Type B pancreatic cell (in vitro differentiated cells): ENCODE measurements at regions not wholly inside any gene's neighbourhood (a gene's known extent, or its start where the extent isn't known, plus 50 kb on each side); places are given as distances from the start of the nearest gene placed in this dataset.

ENCODE experiments used
- DNase-seq: peaks from one replicate; pipeline ENCODE4 v3.0.0; 2021; ENCODE audit warnings: mixed read lengths; ENCODE audit not compliant: unreplicated experiment; ENCODE audit errors: extremely low spot score
- H3K27ac Mint-ChIP-seq: 2 replicates; pipeline ENCODE4 v1.8.0; 2021; ENCODE audit warnings: mild to moderate bottlenecking, mixed read lengths
- H3K27me3 Mint-ChIP-seq: 2 replicates; pipeline ENCODE4 v1.8.0; 2021; ENCODE audit warnings: mixed read lengths
- H3K36me3 Mint-ChIP-seq: 2 replicates; pipeline ENCODE4 v1.8.0; 2021; ENCODE audit warnings: mixed read lengths
- H3K4me1 Mint-ChIP-seq: one replicate; pipeline ENCODE4 v1.8.0; 2021; ENCODE audit warnings: mixed read lengths; ENCODE audit not compliant: unreplicated experiment
- H3K4me3 Mint-ChIP-seq: 2 replicates; pipeline ENCODE4 v1.8.0; 2021; ENCODE audit warnings: mild to moderate bottlenecking, mixed read lengths
- H3K9me3 Mint-ChIP-seq: 2 replicates; pipeline ENCODE4 v1.8.0; 2021; ENCODE audit warnings: mixed read lengths
- TF ChIP-seq, protein P1 (sequence below): fragments of 200-600 bp; sonication (generic); conservative IDR thresholded peaks from 2 replicates; pipeline ENCODE4 v1.5.0; 2021; ENCODE audit warnings: antibody characterized with exemption, mild to moderate bottlenecking

DNA sequence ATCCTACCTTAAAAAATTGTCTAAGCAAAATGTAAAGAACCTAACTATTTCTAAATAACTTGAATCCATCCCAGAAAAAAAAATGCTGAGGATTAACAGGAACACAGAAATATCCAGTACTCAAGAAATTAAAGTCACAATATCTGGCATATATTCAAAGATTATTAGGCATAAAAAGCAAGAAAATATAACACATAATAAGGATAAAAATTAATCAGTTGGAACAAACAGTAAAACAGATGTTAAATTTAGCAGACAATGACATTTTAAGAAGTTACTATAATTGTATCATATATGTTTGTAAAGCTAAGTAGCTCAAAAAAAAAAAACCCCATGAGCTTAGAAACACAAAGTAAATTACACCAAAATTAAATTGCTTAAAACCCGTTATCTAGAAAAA is 427.4 kb upstream of the GYPC start:
- H3K4me3 Mint-ChIP-seq: no peak overlapping the region
- TF ChIP-seq, protein P1, sequence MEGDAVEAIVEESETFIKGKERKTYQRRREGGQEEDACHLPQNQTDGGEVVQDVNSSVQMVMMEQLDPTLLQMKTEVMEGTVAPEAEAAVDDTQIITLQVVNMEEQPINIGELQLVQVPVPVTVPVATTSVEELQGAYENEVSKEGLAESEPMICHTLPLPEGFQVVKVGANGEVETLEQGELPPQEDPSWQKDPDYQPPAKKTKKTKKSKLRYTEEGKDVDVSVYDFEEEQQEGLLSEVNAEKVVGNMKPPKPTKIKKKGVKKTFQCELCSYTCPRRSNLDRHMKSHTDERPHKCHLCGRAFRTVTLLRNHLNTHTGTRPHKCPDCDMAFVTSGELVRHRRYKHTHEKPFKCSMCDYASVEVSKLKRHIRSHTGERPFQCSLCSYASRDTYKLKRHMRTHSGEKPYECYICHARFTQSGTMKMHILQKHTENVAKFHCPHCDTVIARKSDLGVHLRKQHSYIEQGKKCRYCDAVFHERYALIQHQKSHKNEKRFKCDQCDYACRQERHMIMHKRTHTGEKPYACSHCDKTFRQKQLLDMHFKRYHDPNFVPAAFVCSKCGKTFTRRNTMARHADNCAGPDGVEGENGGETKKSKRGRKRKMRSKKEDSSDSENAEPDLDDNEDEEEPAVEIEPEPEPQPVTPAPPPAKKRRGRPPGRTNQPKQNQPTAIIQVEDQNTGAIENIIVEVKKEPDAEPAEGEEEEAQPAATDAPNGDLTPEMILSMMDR: no peak
- no peaks in the 10 kb centered on the region for H3K36me3 Mint-ChIP-seq
- H3K9me3 Mint-ChIP-seq: peaks cover 6% of the 10 kb centered on the region
- DNase-seq: no peak
- H3K4me1 Mint-ChIP-seq: no peaks in the 10 kb centered on the region
- no peaks in the 10 kb centered on the region for H3K27me3 Mint-ChIP-seq
- H3K27ac Mint-ChIP-seq: no peak overlapping the region

- Mint-ChIP-seq H3K4me3 (no peak overlapping the region), H3K36me3 (no peaks in the 10 kb centered on the region), H3K27me3 (peaks cover 33% of the 10 kb centered on the region), H3K4me1 (peaks cover 7% of the 10 kb centered on the region), H3K9me3 (no peaks in the 10 kb centered on the region), H3K27ac (no peak overlapping the region)
- TF ChIP-seq, protein P1: no peak
- DNase-seq: no peak
Measured at GRCh38 chr2:126238251-126238650, 417.7 kb upstream of the GYPC start.

GRCh38 chr2:126239320-126239955 is 416.5 kb upstream of the GYPC start:
- H3K27me3 Mint-ChIP-seq: peaks cover 42% of the 10 kb centered on the region
- no peak for DNase-seq
- H3K36me3 Mint-ChIP-seq: no peaks in the 10 kb centered on the region
- no peaks in the 10 kb centered on the region for H3K9me3 Mint-ChIP-seq
- H3K4me3 Mint-ChIP-seq: no peak overlapping the region
- no peak overlapping the region for H3K27ac Mint-ChIP-seq
- TF ChIP-seq, protein P1: peak; percentile 31
- H3K4me1 Mint-ChIP-seq: peaks cover 7% of the 10 kb centered on the region

DNA sequence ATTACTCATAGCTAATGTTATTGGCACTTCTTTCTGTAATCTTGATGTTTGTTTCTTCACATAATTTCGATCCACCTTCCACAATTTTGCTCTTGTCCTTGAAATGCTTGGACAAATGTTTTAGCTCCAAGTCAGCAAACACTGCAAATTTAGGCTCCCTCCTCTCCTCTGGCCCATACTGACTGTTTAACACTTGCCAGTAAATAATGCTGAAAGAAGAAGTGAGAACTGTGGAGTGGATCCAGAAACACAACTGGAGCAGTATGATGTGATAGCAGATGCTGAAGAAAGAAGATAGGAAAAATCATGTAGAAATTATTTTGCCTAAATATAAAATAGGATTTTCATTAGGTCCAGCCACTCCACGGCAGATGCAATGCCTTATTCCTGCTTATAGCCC is 415.0 kb upstream of the GYPC start:
- TF ChIP-seq, protein P1: no peak
- Mint-ChIP-seq H3K27ac (no peak overlapping the region), H3K9me3 (no peaks in the 10 kb centered on the region), H3K4me1 (peaks cover 7% of the 10 kb centered on the region), H3K27me3 (peaks cover 45% of the 10 kb centered on the region), H3K4me3 (no peak overlapping the region), H3K36me3 (no peaks in the 10 kb centered on the region)
- DNase-seq: no peak

- no peak overlapping the region for H3K27ac Mint-ChIP-seq
- peaks cover 7% of the 10 kb centered on the region for H3K4me1 Mint-ChIP-seq
- DNase-seq: no peak
- TF ChIP-seq, protein P1: no peak
- peaks cover 45% of the 10 kb centered on the region for H3K27me3 Mint-ChIP-seq
- H3K9me3 Mint-ChIP-seq: no peaks in the 10 kb centered on the region
- no peak overlapping the region for H3K4me3 Mint-ChIP-seq
- no peaks in the 10 kb centered on the region for H3K36me3 Mint-ChIP-seq
Measured at GRCh38 chr2:126241411-126241810, 414.5 kb upstream of the GYPC start.

DNA sequence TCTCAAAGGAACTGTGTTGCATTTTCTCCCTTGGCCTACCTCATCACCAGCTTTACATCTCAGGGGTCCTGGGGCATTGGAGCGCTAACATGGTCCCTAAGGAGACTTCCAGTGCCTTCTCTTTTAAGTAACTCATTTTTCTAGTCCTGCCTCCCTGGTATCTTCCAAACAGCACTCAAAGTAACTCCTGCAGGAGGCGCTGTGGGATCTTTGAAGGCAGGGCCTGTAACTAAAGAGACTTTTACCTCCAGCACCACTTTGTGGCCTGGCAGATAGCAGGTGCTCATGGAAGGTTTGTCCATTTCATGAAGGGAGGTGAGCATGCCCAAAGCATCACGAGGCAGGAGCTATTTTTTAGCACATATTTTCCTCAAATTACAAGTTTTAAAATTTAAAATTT is 411.0 kb upstream of the GYPC start:
- H3K4me1 Mint-ChIP-seq: no peaks in the 10 kb centered on the region
- H3K9me3 Mint-ChIP-seq: no peaks in the 10 kb centered on the region
- H3K27me3 Mint-ChIP-seq: peaks cover 48% of the 10 kb centered on the region
- TF ChIP-seq, protein P1: peak; percentile 70
- no peak overlapping the region for H3K4me3 Mint-ChIP-seq
- H3K27ac Mint-ChIP-seq: no peak overlapping the region
- DNase-seq: no peak
- H3K36me3 Mint-ChIP-seq: no peaks in the 10 kb centered on the region
